ENCODE measurements at regions not wholly inside any gene's neighbourhood (a gene's known extent, or its start where the extent isn't known, plus 50 kb on each side); places are given as distances from the start of the nearest gene placed in this dataset.
"Not testable (repeated sequence)": the region's sequence is repeated elsewhere in the genome, so short reads cannot be mapped to it uniquely, and the experiment has no call there.

DNA sequence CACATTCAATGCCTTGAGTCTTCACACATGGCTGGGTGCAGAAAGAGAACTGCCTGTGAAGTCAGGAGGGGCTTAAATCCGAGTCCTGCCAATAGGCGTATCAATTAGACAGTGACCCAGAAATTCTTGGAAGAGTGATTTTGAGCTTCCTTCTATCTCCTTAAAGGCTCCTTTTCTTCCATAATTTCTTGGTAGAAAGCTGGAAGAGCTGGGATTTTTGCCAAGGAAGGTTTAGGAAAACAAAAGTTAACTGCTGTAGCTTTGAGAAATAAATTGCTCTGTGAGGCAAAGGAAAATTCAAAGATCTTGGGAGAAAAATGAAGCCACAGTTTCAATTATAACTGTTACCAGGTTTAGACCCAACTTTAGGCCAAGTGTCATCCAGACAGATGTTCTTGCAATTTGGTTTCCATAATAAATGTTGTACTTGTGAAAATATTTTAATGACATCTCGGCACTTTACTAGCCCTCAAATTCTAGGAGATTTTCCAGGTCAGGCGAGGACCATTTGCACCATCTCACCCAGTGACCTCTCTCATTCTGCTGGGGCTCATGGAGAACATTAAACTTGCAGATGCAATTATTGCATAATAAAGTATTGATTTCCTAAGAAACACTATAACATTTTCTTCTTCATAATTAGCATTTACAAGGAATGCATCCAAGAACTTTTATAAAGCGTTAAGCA is 329.7 kb upstream of the MEIS1 start:
- H3K9ac ChIP-seq (ENCODE audit: low read depth, low read length), result no peak overlapping the region
- H3K4me1 ChIP-seq (ENCODE audit: insufficient read depth, low read length), result no peaks in the 10 kb centered on the region
- no peaks in the 10 kb centered on the region for H3K9me3 ChIP-seq (ENCODE audit: control insufficient read depth, insufficient read depth, low read length)
- no peaks in the 10 kb centered on the region for H3K36me3 ChIP-seq (ENCODE audit: insufficient read depth, low read length)

DNA sequence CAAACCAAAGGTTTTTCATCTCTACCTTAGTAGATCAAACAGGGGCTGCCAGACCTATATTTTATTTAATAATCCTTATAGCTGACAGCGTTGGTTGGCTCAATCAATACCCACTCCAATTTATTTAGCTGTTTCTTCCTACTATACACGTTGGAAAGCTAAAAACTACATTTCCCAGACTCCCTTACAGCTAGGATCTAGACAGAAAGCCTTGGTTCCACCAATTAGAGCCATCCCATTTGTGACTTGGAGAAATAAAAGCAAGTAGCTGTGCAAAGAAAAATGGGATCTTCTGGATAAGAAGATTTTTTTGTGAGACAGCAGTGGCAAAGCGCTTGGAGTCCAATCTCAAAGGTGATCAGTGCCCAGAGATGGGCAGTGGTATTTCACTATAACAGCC is 331.3 kb upstream of the MEIS1 start:
- Histone ChIP-seq H3K9me3 (ENCODE audit: control insufficient read depth, insufficient read depth, low read length) (no peaks in the 10 kb centered on the region), H3K4me1 (ENCODE audit: insufficient read depth, low read length) (no peaks in the 10 kb centered on the region), H3K9ac (ENCODE audit: low read depth, low read length) (no peak overlapping the region), H3K36me3 (ENCODE audit: insufficient read depth, low read length) (no peaks in the 10 kb centered on the region)

- Histone ChIP-seq H3K4me1 (ENCODE audit: insufficient read depth, low read length) (no peaks in the 10 kb centered on the region), H3K9ac (ENCODE audit: low read depth, low read length) (no peak overlapping the region), H3K9me3 (ENCODE audit: control insufficient read depth, insufficient read depth, low read length) (no peaks in the 10 kb centered on the region), H3K36me3 (ENCODE audit: insufficient read depth, low read length) (no peaks in the 10 kb centered on the region)
Observed at GRCh38 chr2:66101206-66101605, 333.7 kb upstream of the MEIS1 start.

GRCh38 chr2:66095820-66096345 is 339.0 kb upstream of the MEIS1 start:
- Histone ChIP-seq H3K36me3 (ENCODE audit: insufficient read depth, low read length) (no peaks in the 10 kb centered on the region), H3K9ac (ENCODE audit: low read depth, low read length) (no peak overlapping the region), H3K4me1 (ENCODE audit: insufficient read depth, low read length) (no peaks in the 10 kb centered on the region), H3K9me3 (ENCODE audit: control insufficient read depth, insufficient read depth, low read length) (no peaks in the 10 kb centered on the region)

DNA sequence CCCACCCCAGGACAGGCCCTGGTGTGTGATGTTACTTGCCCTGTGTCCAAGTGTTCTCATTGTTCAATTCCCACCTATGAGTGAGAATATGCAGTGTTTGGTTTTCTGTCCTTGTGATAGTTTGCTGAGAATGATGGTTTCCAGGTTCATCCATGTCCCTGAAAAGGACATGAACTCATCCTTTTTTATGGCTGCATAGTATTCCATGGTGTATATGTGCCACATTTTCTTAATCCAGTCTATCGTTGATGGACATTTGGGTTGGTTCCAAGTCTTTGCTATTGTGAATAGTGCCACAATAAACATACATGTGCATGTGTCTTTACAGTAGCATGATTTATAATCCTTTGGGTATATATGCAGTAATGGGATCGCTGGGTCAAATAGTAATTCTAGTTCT is 340.2 kb upstream of the MEIS1 start:
- H3K4me1 ChIP-seq (ENCODE audit: insufficient read depth, low read length); H3K36me3 ChIP-seq (ENCODE audit: insufficient read depth, low read length); H3K9ac ChIP-seq (ENCODE audit: low read depth, low read length); H3K9me3 ChIP-seq (ENCODE audit: control insufficient read depth, insufficient read depth, low read length): not testable (repeated sequence)

- Histone ChIP-seq H3K9me3 (ENCODE audit: control insufficient read depth, insufficient read depth, low read length) (no peaks in the 10 kb centered on the region), H3K36me3 (ENCODE audit: insufficient read depth, low read length) (no peaks in the 10 kb centered on the region), H3K9ac (ENCODE audit: low read depth, low read length) (no peak overlapping the region), H3K4me1 (ENCODE audit: insufficient read depth, low read length) (no peaks in the 10 kb centered on the region)
Observed at GRCh38 chr2:66093371-66093770, 341.6 kb upstream of the MEIS1 start.

DNA sequence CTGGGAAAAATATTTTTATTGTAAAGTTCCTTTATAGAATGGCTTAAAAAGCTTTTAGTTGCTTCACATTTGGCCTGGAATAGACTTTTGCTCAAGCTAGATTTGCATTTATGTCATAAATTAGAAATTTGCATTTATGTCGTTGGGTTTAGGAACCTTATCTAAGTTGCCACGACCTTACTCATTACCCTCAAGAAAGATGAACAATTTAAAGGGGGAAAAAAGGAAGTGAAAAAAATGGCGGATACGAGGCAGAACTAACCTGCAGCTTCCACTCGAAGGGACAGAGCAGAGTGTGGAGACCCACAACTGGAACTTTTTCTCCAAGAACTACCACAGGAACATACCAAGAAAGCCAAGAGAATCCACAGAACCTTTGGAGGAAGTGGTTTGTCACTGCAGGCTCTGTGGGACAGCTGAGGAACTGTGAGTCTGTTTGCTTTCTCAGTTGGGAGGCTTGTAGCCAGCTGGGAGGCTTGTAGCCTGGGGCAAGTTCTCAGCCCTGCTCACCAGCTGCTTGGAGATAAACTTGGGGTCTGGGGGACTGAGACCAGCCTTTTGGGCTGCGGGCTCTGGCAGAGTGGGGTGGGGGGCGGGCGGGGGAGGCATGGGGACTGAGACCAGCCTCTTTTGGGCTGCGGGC is 349.9 kb upstream of the MEIS1 start:
- Histone ChIP-seq H3K4me1 (ENCODE audit: insufficient read depth, low read length) (no peaks in the 10 kb centered on the region), H3K9me3 (ENCODE audit: control insufficient read depth, insufficient read depth, low read length) (no peaks in the 10 kb centered on the region), H3K36me3 (ENCODE audit: insufficient read depth, low read length) (no peaks in the 10 kb centered on the region), H3K9ac (ENCODE audit: low read depth, low read length) (no peak overlapping the region)

DNA sequence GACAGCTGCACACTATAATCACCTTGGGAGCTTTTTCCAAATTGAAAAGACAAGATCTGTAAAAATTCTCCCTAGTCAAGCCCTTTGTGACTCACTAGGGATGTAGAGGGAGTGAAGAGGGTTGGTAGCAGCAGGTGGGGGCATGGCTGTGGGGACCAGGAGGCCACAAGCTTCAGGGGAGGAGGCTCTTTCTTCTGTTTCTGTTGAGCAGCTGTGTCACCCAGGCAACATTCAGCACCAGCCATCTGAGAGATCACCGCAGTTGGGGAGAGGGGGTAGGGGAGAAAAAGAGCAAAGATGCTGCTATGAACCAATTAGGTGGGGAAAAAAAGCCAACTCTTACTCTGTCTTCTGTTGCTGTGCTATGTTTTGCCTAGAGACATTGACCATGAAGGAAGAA is 352.3 kb upstream of the MEIS1 start:
- no peak overlapping the region for H3K9ac ChIP-seq (ENCODE audit: low read depth, low read length)
- H3K36me3 ChIP-seq (ENCODE audit: insufficient read depth, low read length), result no peaks in the 10 kb centered on the region
- H3K4me1 ChIP-seq (ENCODE audit: insufficient read depth, low read length), result peaks cover 4% of the 10 kb centered on the region; the same call in 1 of the 2 replicates
- no peaks in the 10 kb centered on the region for H3K9me3 ChIP-seq (ENCODE audit: control insufficient read depth, insufficient read depth, low read length)

GRCh38 chr2:66080127-66080526 is 354.8 kb upstream of the MEIS1 start:
- Histone ChIP-seq H3K4me1 (ENCODE audit: insufficient read depth, low read length) (peaks cover 4% of the 10 kb centered on the region; the same call in 1 of the 2 replicates), H3K36me3 (ENCODE audit: insufficient read depth, low read length) (no peaks in the 10 kb centered on the region), H3K9me3 (ENCODE audit: control insufficient read depth, insufficient read depth, low read length) (no peaks in the 10 kb centered on the region), H3K9ac (ENCODE audit: low read depth, low read length) (no peak overlapping the region)

DNA sequence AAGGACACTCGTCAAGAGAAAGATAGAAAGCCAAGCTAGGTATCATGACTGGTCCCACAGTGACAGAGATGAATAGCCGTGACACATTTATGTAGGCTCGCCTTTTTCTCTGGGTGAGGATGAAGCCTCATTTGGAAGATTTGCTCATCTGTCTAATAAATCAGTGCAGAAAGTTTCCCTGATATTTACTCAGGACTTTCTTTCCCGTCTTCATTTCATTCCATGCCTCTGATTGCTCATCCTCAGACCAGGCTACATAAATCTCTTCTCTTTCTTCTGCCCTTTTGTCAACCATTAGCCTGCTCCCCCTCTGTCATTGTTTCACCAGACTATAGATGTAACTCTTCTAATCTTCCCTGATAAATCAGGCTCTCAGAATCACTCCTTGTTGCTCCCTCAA is 361.8 kb upstream of the MEIS1 start:
- Histone ChIP-seq H3K9me3 (ENCODE audit: control insufficient read depth, insufficient read depth, low read length) (no peaks in the 10 kb centered on the region), H3K36me3 (ENCODE audit: insufficient read depth, low read length) (no peaks in the 10 kb centered on the region), H3K4me1 (ENCODE audit: insufficient read depth, low read length) (peaks cover 4% of the 10 kb centered on the region; the same call in 1 of the 2 replicates), H3K9ac (ENCODE audit: low read depth, low read length) (no peak overlapping the region)

DNA sequence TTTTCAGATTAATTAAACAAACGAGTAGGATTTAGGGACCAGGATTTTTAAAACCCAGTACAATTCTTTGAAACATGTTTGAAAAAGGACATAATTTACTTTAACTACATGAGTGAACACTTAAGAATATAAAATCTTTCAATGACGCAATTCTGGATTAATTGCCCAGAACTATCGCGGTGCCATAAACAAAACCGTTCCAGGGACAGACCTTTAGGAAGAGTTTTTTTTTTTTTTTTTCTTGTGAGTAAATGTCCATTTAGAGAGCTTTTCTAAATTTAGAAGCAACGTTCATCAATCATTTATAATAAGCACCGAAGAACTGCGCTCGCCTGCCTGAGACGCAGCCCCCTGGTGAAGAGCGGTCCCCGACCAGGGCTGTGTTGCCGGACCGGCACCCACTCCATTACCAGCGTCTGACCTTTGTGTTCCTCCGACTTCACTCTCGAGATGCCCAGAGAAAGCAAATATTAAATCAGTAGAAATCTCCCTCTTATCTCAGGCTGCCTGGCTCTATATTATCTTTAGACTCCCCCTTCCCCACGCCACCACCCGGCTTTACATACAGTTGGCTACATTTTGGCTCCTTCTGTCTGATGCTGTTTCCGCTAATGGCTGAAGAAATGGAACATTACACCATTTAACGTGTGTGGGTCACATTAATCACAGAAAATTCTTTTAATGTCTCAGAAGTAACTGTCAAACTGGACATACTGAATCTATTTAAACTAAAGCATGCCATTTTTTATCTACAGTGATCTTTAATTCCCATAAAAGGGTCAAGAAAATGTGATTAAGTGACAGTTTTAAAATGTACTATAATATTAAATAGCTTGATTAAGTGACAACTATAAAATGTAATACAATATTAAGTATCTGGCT is 364.0 kb upstream of the MEIS1 start:
- H3K4me1 ChIP-seq (ENCODE audit: insufficient read depth, low read length), result peaks cover 3% of the 10 kb centered on the region; the same call in 1 of the 2 replicates
- no peaks in the 10 kb centered on the region for H3K36me3 ChIP-seq (ENCODE audit: insufficient read depth, low read length)
- H3K9ac ChIP-seq (ENCODE audit: low read depth, low read length), result no peak overlapping the region
- no peaks in the 10 kb centered on the region for H3K9me3 ChIP-seq (ENCODE audit: control insufficient read depth, insufficient read depth, low read length)

DNA sequence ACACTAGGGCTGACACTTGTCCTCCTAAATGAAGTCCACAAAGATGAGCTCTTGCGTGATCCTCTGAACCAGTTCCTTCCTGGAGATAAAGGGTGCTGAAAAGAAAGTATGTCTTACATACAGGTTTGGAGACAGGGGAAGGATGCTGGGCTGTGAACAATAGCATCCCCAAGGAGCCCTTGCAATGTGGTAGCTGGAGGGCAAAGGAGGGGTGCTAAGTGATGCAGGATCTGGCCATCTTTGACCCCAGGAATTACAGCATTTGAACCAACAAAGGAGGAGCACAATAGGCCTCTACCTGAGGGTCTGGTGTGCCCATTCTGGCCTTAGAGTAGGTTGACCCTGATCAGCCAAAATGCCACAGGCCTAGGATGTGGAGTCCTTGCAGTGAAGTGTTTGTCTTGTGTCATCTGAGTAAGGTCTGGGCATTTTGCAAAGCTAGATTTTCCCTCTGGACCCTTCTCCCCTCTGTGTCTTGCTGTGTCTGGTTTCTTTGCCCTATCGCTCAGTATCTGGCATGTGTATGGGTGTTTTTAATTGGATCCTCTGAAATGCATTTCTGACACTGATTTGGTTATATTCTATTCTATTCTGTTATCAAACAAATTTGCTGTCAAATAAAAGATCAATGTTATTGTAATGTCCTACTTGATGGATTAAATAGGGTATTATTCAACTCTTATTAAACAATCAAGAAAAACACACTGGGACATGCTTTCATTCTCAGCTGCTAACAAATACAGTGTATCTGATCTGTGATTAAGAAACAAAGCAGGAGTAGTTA is 364.8 kb upstream of the MEIS1 start:
- H3K36me3 ChIP-seq (ENCODE audit: insufficient read depth, low read length), result no peaks in the 10 kb centered on the region
- no peaks in the 10 kb centered on the region for H3K9me3 ChIP-seq (ENCODE audit: control insufficient read depth, insufficient read depth, low read length)
- no peak overlapping the region for H3K9ac ChIP-seq (ENCODE audit: low read depth, low read length)
- H3K4me1 ChIP-seq (ENCODE audit: insufficient read depth, low read length), result peaks cover 3% of the 10 kb centered on the region; the same call in 1 of the 2 replicates

GRCh38 chr2:66066032-66066431 is 368.9 kb upstream of the MEIS1 start:
- Histone ChIP-seq H3K9me3 (ENCODE audit: control insufficient read depth, insufficient read depth, low read length) (no peaks in the 10 kb centered on the region), H3K9ac (ENCODE audit: low read depth, low read length) (no peak overlapping the region), H3K4me1 (ENCODE audit: insufficient read depth, low read length) (peaks cover 3% of the 10 kb centered on the region; the same call in 1 of the 2 replicates), H3K36me3 (ENCODE audit: insufficient read depth, low read length) (no peaks in the 10 kb centered on the region)

DNA sequence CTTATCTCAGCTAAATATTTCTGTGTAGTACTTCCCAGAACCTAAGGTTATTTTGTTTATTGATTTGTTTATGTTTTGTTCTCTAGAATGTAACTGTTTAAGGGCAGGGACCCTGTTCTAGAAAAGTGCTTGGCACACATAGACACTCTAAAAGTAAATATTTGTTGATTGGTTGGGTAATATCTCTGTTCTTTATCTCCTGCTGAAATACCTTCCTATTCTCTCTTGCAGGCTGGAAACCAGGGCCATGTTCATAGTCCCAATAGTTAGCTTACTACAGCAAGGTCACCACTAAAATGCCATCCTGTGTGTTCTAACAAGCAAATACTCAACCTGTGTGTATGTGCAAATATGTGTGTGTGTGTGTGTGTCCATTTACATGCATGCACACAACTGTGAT is 375.6 kb upstream of the MEIS1 start:
- Histone ChIP-seq H3K4me1 (ENCODE audit: insufficient read depth, low read length) (no peaks in the 10 kb centered on the region), H3K9me3 (ENCODE audit: control insufficient read depth, insufficient read depth, low read length) (no peaks in the 10 kb centered on the region), H3K36me3 (ENCODE audit: insufficient read depth, low read length) (no peaks in the 10 kb centered on the region), H3K9ac (ENCODE audit: low read depth, low read length) (no peak overlapping the region)
